Ascending aorta (tissue), 2 donors: ENCODE measurements at regions not wholly inside any gene's neighbourhood (a gene's known extent, or its start where the extent isn't known, plus 50 kb on each side); places are given as distances from the start of the nearest gene placed in this dataset.

Experiments
- DNase-seq, 2 donors: peaks; one replicate each; pipeline ENCODE4 v3.0.0-alpha.2; 2019; ENCODE audit warnings: low spot score in 2 of 2
- H3K27ac ChIP-seq, 2 donors: fragments of 200-600 bp; sonication (generic); one replicate each; pipeline ENCODE4 v1.5.1; 2016 to 2017; ENCODE audit warnings: mild to moderate bottlenecking in 1 of 2
- H3K27me3 ChIP-seq: fragments of 200-600 bp; sonication (generic); one replicate; pipeline ENCODE4 v1.5.1; 2017
- H3K36me3 ChIP-seq, 2 donors: fragments of 200-600 bp; sonication (generic); one replicate each; pipeline ENCODE4 v1.5.1; 2016
- H3K4me1 ChIP-seq, 2 donors: fragments of 200-600 bp; sonication (generic); one replicate each; pipeline ENCODE4 v1.5.1; 2016 to 2017; ENCODE audit warnings: mild to moderate bottlenecking in 1 of 2
- H3K4me3 ChIP-seq, 2 donors: fragments of 200-600 bp; sonication (generic); one replicate each; pipeline ENCODE4 v1.5.1; 2016 to 2017; ENCODE audit warnings: mild to moderate bottlenecking in 1 of 2
- H3K9me3 ChIP-seq, 2 donors: fragments of 200-600 bp; sonication (generic); one replicate each; pipeline ENCODE4 v1.5.1; 2016
- intact Hi-C: fragments of 100-400 bp; cut with DNase I; formaldehyde crosslinking; loops from one replicate; pipeline ENCODE4 v1.15.1; 2023
- TF ChIP-seq, protein P1 (sequence below), 3 experiments: fragments of 200-600 bp in 2 of 3; fragments of 450-650 bp in 1 of 3; sonication (generic) in 2 of 3; IDR thresholded peaks; one replicate each; pipeline ENCODE4 v1.5.1; 2016 to 2019; ENCODE audit warnings: antibody characterized with exemption in 3 of 3, mild to moderate bottlenecking in 1 of 3, moderate library complexity in 1 of 3

GRCh38 chr10:33073641-33074415 is 115.8 kb upstream of the ITGB1 start:
- intact Hi-C loops = no loop called here
- TF ChIP-seq, protein P1, sequence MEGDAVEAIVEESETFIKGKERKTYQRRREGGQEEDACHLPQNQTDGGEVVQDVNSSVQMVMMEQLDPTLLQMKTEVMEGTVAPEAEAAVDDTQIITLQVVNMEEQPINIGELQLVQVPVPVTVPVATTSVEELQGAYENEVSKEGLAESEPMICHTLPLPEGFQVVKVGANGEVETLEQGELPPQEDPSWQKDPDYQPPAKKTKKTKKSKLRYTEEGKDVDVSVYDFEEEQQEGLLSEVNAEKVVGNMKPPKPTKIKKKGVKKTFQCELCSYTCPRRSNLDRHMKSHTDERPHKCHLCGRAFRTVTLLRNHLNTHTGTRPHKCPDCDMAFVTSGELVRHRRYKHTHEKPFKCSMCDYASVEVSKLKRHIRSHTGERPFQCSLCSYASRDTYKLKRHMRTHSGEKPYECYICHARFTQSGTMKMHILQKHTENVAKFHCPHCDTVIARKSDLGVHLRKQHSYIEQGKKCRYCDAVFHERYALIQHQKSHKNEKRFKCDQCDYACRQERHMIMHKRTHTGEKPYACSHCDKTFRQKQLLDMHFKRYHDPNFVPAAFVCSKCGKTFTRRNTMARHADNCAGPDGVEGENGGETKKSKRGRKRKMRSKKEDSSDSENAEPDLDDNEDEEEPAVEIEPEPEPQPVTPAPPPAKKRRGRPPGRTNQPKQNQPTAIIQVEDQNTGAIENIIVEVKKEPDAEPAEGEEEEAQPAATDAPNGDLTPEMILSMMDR (IDR thresholded peaks at IDR 0.05) = no peak
- DNase-seq = no peak
- no peak overlapping the region for H3K4me3 ChIP-seq
- H3K27ac ChIP-seq = no peak overlapping the region
- no peaks in the 10 kb centered on the region for H3K4me1 ChIP-seq
- no peaks in the 10 kb centered on the region for H3K9me3 ChIP-seq
- H3K36me3 ChIP-seq = no peaks in the 10 kb centered on the region
- H3K27me3 ChIP-seq = no peaks in the 10 kb centered on the region

DNA sequence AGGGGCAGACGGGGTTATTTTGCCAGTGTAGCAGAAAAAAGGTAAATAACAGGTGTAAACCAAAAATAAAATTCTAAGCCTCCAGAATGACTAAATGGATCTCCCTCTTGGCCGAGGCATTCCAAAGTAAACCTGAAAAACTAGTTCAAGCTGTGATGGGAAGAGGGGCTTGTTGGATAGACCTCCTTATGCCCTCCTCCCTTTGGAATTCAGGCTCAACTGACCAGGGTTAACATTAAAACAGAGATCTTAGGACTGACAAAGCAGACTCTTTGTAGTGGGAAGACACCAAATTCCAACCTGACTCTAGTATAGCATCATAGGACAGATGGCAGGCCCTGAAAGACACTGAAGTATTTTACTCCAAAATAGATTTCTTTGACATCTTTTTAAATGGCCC is 113.8 kb upstream of the ITGB1 start:
- TF ChIP-seq, protein P1 (IDR thresholded peaks at IDR 0.05) = no peak
- no peaks in the 10 kb centered on the region for H3K36me3 ChIP-seq
- intact Hi-C loops = no loop called here

DNA sequence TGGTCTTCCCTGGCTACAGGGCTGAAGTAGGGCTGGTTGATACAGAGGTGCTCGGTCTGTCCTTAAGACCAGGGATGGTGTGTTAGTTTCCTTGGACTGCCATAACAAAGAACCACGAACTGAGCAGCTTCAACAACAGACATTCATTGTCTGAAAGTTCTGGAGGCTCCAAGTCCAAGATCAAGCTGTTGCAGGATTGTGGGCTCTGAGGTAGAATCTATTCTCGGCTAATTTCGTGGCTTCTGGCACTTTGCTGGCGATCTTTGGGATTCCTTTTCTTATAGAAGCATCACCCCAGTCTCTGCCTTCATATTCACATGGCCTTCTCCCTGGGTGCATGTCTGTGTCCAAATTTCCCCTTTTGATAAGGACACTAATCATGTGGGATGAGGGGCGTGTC is 112.1 kb upstream of the ITGB1 start:
- Histone ChIP-seq H3K9me3 (no peaks in the 10 kb centered on the region), H3K36me3 (no peaks in the 10 kb centered on the region), H3K27ac (no peak overlapping the region), H3K27me3 (no peaks in the 10 kb centered on the region), H3K4me1 (no peaks in the 10 kb centered on the region), H3K4me3 (no peak overlapping the region)
- TF ChIP-seq, protein P1 (IDR thresholded peaks at IDR 0.05) = no peak
- no peak for DNase-seq
- intact Hi-C loops = no loop called here

More for the DNA sequence above, 113.8 kb upstream of the ITGB1 start:
- Histone ChIP-seq H3K27me3 (no peaks in the 10 kb centered on the region), H3K27ac (no peak overlapping the region), H3K4me3 (no peak overlapping the region), H3K4me1 (no peaks in the 10 kb centered on the region), H3K9me3 (no peaks in the 10 kb centered on the region)
- DNase-seq = no peak

- TF ChIP-seq, protein P1 (IDR thresholded peaks at IDR 0.05) = no peak
- no peak overlapping the region for H3K4me3 ChIP-seq
These were observed 109.9 kb upstream of the ITGB1 start for GRCh38 chr10:33067917-33068316.

DNA sequence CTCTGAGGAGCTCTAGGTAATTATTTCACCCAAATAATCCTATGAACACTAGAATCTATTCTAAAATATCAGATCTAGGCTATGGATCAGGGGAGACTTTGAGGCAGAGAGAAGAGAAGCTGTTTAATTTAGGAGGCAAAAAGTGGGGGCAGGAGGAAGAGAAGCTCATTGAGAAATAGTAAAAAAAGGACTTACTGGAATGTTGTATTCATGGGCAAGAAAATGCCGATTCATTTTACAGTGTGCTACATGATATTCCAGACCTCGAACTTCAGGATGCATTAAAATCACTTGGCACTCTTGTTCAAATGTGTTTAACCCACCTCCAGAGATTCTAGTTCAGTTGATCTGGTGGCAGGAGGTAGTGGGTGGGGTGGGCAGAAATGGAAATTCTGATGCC is 109.5 kb upstream of the ITGB1 start:
- H3K4me1 ChIP-seq = no peaks in the 10 kb centered on the region
- no peaks in the 10 kb centered on the region for H3K27me3 ChIP-seq
- TF ChIP-seq, protein P1 (IDR thresholded peaks at IDR 0.05) = no peak
- intact Hi-C loops = no loop called here
- no peaks in the 10 kb centered on the region for H3K36me3 ChIP-seq
- H3K4me3 ChIP-seq = no peak overlapping the region
- H3K27ac ChIP-seq = no peak overlapping the region
- no peak for DNase-seq
- no peaks in the 10 kb centered on the region for H3K9me3 ChIP-seq

More at GRCh38 chr10:33067917-33068316, 109.9 kb upstream of the ITGB1 start:
- no peaks in the 10 kb centered on the region for H3K27me3 ChIP-seq
- intact Hi-C loops = no loop called here
- no peaks in the 10 kb centered on the region for H3K9me3 ChIP-seq
- no peak overlapping the region for H3K27ac ChIP-seq
- no peaks in the 10 kb centered on the region for H3K36me3 ChIP-seq
- no peaks in the 10 kb centered on the region for H3K4me1 ChIP-seq
- no peak for DNase-seq
